WI38 (cell line): ENCODE measurements at regions not wholly inside any gene's neighbourhood (a gene's known extent, or its start where the extent isn't known, plus 50 kb on each side); places are given as distances from the start of the nearest gene placed in this dataset.
"Not testable (repeated sequence)": the region's sequence is repeated elsewhere in the genome, so short reads cannot be mapped to it uniquely, and the experiment has no call there.

ENCODE experiments used
- H3K4me3 ChIP-seq: 2 replicates; pipeline ENCODE4 v1.5.1; 2011; ENCODE audit warnings: low read depth, mild to moderate bottlenecking, control low read depth, low read length
- CTCF ChIP-seq: IDR thresholded peaks from 2 replicates; pipeline ENCODE4 v1.5.1; 2012; ENCODE audit warnings: low read depth, mild to moderate bottlenecking, control low read depth, low read length

DNA sequence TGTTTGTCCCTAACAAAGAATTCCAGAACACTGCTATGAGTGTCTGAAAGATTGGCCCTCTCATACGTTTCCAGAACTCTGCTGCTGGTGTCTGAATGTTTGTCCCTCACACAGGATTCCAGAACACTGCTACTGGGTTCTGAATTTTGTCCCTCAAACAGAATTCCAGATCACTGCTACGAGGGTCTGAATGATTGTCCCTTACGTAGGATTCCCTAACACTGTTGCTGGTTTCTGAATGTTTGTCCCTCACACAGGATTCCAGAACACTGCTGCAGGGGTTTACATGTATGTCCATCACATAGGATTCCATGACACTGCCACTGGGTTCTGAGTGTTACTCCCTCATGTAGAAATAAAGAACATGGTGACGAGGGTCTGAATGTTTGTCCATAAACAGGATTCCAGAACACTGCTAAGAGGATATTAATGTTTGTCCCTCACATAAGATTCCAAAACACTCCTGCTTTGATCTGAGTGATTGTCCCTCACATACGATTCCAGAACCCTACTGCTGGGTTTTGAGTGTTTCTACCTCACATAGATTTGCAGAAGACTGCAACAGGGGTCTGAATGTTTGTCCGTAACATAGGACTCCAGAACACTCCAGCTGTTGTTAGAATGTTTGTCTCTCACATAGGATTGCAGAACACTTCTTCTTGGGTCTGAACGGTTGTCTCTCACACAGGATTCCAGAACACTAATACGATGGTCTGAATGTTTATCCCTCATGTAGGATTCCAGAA, 214.4 kb downstream of the FOXD4L6 start:
- TF ChIP-seq CTCF = no peak
- no peak overlapping the region for H3K4me3 ChIP-seq

DNA sequence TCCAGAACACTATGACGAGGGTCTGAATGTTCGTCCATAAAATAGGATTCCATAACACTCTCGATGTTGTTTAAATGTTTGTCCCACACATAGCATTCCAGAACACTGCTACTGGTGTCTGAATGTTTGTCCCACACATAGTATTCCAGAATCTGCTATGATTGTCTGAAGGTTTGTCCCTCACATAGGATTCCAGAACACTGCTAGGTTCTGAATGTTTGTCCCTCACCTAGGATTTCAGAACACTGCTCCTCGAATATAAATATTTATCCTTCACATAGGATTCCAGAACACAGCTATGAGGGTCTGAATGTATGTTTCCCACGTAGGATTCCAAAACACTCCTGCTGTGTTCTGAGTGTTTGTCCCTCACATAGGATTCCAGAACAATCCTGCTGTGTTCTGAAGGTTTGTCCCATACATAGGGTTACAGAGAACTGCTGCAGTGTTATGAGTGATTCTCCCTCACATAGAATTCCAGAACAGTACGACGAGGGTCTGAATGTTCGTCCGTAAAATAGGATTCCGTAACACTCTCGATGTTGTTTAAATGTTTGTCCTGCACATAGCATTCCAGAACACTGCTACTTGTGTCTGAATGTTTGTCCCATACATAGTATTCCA, 215.3 kb downstream of the FOXD4L6 start:
- no peak overlapping the region for H3K4me3 ChIP-seq
- TF ChIP-seq CTCF = no peak

DNA sequence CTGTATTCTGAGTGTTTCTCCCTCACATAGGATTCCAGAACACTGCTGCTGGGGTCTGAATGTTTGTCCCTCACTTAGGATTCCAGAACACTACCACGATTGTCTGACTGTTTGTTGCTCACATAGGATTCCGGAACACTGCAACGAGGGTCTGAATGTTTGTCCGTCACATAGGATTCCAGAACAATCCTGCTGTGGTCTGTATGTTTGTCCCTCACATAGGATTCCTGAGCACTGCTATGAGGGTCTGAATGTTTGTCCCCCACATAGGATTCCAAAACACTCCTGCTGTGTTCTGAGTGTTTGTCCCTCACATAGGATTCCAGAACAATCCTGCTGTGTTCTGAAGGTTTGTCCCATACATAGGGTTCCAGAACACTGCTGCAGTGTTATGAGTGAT, 215.8 kb downstream of the FOXD4L6 start:
- not testable (repeated sequence) for H3K4me3 ChIP-seq

DNA sequence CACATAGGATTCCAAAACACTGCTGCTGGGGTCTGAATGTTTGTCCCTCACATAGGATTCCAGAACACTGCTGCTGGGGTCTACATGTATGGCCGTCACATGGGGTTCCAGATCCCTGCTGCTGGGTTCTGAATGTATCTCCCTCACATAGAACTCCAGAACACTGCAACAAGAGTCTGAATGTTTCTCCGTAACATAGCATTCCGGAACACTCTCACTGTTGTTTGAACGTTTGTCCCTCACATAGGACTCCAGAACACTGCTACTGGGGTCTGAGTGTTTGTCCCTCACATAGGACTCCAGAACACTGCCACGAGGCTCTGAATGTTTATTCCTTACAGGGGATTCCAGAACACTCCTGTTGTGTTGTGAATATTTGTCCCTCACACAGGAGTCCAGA, 216.8 kb downstream of the FOXD4L6 start:
- TF ChIP-seq CTCF = no peak
- no peak overlapping the region for H3K4me3 ChIP-seq

DNA sequence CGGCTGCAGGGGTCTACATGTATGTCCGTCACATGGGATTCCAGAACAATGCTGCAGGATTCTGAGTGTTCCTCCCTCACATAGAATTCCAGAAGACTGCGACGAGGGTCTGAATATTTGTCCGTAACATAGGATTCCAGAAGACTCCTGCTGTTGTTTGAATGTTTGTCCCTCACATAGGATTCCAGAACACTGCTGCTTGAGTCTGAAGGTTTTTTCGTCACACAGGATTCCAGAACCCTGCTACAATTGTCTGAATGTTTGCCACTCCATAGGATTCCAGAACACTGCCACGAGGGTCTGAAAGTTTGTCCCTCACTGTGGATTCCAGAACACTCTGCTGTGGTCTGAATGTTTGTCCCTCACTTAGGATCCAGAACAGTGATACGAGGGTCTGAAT, 217.5 kb downstream of the FOXD4L6 start:
- not testable (repeated sequence) for H3K4me3 ChIP-seq

DNA sequence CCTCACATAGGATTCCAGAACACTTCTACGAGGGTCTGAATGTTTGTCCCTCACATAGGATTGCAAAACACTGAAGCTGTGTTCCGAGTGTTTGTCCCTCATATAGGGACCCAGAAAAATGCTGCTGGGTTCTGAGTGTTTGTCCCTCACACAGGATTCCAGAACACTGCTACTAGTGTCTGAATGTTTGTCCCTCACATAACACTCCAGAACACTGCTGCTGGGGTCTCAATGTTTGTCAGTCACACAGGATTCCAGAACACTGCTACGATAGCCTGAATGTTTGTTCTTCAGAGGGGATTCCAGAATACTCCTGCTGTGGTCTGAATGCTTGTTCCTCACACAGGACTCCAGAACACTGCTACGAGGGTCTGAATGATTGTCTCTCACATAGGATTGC, 218.7 kb downstream of the FOXD4L6 start:
- no peak overlapping the region for H3K4me3 ChIP-seq
- TF ChIP-seq CTCF = no peak

- not testable (repeated sequence) for H3K4me3 ChIP-seq
These were observed 219.4 kb downstream of the FOXD4L6 start for GRCh38 chr9:40909111-40909510.

- no peak for TF ChIP-seq CTCF
These were observed 220.5 kb downstream of the FOXD4L6 start for GRCh38 chr9:40907657-40908624.

DNA sequence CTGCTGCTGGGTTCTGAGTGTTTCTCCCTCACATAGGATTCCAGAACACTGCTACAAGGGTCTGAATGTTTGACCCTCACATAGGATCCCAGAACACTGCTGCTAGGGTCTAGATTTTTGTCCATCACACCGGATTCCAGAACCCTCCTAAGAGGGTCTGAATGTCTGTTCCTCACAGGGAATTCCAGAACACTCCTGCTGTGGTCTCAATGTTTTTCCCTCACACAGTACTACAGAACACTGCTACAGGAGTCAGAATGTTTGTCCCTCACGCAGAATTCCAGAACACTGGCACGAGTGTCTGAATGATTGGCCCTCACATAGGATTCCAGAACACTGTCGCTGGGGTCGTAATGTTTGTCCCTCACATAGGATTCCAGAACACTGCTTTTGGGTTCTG, 221.6 kb downstream of the FOXD4L6 start:
- H3K4me3 ChIP-seq = not testable (repeated sequence)

More at GRCh38 chr9:40907657-40908624, 220.5 kb downstream of the FOXD4L6 start:
- no peak overlapping the region for H3K4me3 ChIP-seq

DNA sequence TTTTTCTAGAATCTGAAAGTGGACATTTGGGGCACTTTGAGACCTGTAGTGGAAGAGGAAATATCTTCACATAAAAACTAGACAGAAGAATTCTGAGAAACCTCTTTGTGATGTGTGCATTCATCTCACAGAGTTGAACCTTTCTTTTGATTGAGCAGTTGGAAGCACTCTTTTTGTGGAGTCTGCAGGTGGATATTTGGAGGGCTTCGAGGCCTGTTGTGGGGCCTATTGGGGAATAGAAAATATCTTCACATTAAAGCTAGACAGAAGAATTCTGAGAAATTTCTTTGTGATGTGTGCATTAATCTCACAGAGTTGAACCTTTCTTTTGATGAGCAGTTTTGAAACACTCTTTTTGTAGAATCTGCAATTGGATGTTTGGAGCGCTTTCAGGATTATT, 236.2 kb downstream of the FOXD4L6 start:
- not testable (repeated sequence) for H3K4me3 ChIP-seq

DNA sequence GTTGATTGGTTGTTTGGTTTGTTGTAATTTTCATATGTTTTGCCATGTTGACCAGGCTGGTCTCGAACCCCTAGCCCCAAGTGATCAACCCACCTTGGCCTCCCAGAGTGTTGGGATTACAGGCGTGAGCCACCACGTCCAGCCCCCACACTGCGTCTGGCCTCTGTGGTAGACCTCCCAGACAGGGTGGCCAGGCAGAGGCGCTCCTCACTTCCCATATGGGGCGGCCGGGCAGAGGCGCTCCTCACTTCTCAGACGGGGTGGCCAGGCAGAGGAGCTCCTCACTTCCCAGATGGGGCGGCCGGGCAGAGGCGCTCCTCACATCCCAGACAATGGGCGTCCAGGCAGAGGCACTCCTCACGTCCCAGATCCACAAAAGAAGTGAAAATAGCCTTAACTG, 242.6 kb downstream of the FOXD4L6 start:
- not testable (repeated sequence) for H3K4me3 ChIP-seq

DNA sequence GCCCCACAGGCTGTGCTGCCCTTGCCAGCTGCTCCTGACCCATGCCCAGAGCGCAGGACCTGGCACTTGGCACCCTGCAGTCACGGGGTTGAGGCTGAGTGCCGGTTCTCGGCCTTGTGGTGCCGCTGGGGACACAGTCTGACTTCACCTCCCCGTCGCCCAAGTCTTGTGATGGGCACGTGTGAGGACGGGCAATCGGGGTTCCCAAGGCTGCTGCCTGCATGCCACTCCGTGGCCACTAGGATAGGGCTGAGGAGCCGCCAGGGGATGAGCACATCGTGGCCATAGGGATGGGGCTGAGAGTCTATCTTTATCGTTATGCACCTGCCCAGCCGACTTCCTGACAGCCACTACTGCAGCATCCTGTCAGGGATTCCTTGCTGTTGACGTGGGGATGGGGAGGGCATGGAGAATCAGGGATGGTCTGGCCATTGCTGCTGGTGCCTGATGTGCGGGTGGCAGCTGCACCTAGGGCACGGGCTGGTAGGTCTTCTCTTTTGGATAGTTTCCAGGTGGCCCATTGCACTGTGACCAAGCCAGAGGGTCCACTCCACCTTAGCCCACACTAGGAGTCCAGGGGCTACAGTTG, 243.5 kb downstream of the FOXD4L6 start:
- H3K4me3 ChIP-seq = not testable (repeated sequence)
